GM12891 (cell line): ENCODE measurements at regions not wholly inside any gene's neighbourhood (a gene's known extent, or its start where the extent isn't known, plus 50 kb on each side); places are given as distances from the start of the nearest gene placed in this dataset.

Source experiments
- POLR2A ChIP-seq: IDR thresholded peaks from 2 replicates; pipeline ENCODE4 v1.6.1; 2011; ENCODE audit warnings: low read depth, low read length, control low read depth
- POLR2AphosphoS5 ChIP-seq: IDR thresholded peaks from 2 replicates; pipeline ENCODE4 v1.6.1; 2011; ENCODE audit warnings: low read depth, low read length, control low read depth
- SPI1 ChIP-seq: IDR thresholded peaks from 2 replicates; pipeline ENCODE4 v1.6.1; 2011; ENCODE audit warnings: low read depth, low read length, control low read depth
- TAF1 ChIP-seq: IDR thresholded peaks from 2 replicates; pipeline ENCODE4 v1.6.1; 2011; ENCODE audit warnings: low read depth, low read length, control low read depth

DNA sequence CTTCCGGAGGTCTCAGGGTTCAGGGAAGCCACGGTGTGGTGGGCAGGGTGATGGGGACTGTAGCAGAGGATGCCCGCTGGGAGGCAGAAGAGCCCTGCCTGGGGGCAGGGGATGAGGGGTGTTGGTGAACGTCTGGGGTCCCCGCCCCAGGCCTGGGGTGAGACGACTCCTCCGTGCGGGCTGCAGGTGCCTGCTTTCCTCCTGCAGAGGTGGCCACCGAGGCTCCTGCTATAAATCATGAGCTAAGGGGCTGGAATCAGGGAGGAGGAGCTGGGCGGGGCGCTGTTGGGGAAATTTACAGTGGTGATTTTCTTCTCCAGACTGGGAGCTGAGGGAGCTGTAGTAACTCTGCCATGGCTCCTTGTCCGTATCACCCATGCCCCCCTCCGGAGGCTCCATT lies 167.0 kb downstream of the MRM1 start:
- TF ChIP-seq POLR2AphosphoS5 (no peak), TAF1 (no peak), SPI1 (no peak), POLR2A (no peak)
